Jurkat, Clone E6-1 (cell line): ENCODE measurements at regions not wholly inside any gene's neighbourhood (a gene's known extent, or its start where the extent isn't known, plus 50 kb on each side); places are given as distances from the start of the nearest gene placed in this dataset.
"Not testable (repeated sequence)": the region's sequence is repeated elsewhere in the genome, so short reads cannot be mapped to it uniquely, and the experiment has no call there.

ENCODE experiments used
- DNase-seq: peaks from one replicate; pipeline ENCODE4 v3.0.0-alpha.2; 2011; ENCODE audit warnings: low read depth, low spot score
- H3K4me3 ChIP-seq: 2 replicates; pipeline ENCODE4 v1.5.1; 2011; ENCODE audit warnings: mild to moderate bottlenecking, low read length, control low read depth, moderate library complexity

- no peak for DNase-seq
- H3K4me3 ChIP-seq = no peak overlapping the region
These were observed 853.1 kb downstream of the REEP3 start for GRCh38 chr10:64374346-64374745.

DNA sequence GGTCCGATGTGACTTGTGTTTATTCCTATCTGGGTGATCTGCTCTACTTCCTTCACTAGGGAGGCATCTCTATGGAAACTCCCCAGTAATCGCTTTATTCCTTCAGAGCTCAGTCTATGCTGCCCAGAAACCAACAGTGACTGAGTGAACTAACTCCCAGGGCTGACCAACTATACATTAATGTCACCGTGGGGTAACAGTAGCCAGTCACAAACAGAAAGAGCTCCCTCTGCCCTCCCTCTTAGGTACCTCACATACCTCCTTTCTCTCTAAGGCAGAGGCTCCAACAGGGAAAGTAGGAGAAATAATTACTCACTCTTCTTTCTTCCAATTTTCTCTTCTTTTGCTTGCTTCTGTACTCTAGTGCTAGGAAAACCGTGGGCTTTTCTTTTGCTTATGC lies 855.0 kb downstream of the REEP3 start:
- no peak overlapping the region for H3K4me3 ChIP-seq
- no peak for DNase-seq

DNA sequence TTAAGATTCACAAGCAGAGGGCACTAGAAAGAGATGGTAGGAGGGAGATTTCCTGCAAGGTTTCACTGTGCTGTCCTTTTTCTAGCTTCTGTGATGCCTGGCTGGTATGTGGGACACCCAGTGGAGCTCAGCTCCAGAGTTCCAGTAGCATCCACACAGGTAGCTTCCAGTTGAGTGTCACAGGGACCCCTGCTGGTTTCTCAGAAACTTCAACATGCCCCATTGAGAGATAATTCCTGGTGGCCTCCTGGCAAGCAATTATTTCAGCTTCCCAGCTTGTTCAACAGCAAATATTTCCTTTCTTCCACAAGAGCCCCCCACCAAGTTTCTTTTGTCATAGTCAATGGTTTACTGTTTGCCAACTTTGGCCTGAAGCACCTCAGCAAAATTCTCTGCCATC lies 858.7 kb downstream of the REEP3 start:
- no peak for DNase-seq
- H3K4me3 ChIP-seq = no peak overlapping the region

GRCh38 chr10:64385355-64385754 lies 864.2 kb downstream of the REEP3 start:
- no peak overlapping the region for H3K4me3 ChIP-seq
- no peak for DNase-seq

- DNase-seq = no peak
- no peak overlapping the region for H3K4me3 ChIP-seq
These were observed 873.5 kb downstream of the REEP3 start for GRCh38 chr10:64394744-64395143.

- no peak for DNase-seq
- H3K4me3 ChIP-seq = no peak overlapping the region
These were observed 875.0 kb downstream of the REEP3 start for GRCh38 chr10:64396105-64396708.

GRCh38 chr10:64397125-64397524 lies 875.9 kb downstream of the REEP3 start:
- DNase-seq = no peak
- no peak overlapping the region for H3K4me3 ChIP-seq

DNA sequence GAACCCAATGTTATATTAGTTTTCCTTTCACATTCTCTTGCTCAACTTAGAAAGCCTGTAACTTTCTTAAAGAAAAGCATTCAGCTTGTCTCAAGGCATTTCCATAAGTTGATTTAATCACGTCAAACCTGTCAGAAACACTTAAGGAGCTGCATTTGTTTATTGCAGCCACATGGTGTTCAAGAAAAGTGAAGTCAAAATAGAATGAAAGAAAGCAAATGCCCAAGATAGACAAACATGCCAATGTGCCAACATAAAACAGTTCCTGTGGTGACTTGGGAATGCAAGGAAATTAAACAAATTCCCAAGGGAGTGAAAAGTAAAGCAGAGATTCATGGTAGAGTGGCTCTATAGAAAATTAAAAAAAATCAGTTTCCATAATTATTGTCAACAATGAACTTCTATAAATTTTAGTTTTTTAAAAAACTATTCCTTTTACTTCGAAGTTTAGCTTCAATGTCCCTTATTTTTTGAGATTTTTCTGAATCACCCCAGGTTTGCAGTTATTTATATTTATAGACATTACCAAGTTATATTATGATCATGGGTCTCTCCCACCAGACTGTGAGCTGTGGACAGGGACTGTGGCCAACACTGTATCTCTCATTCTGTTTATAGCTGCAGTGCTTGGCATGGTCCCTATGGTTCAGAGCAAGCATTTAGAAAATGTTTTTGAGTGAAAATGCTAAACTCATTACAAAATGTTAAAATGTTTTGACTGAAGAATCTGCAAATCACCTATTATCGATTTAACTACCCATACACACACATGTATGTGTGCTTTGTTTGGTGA lies 887.4 kb downstream of the REEP3 start:
- DNase-seq = no peak
- no peak overlapping the region for H3K4me3 ChIP-seq

GRCh38 chr10:64409349-64409748 lies 888.1 kb downstream of the REEP3 start:
- H3K4me3 ChIP-seq = no peak overlapping the region
- DNase-seq = no peak

DNA sequence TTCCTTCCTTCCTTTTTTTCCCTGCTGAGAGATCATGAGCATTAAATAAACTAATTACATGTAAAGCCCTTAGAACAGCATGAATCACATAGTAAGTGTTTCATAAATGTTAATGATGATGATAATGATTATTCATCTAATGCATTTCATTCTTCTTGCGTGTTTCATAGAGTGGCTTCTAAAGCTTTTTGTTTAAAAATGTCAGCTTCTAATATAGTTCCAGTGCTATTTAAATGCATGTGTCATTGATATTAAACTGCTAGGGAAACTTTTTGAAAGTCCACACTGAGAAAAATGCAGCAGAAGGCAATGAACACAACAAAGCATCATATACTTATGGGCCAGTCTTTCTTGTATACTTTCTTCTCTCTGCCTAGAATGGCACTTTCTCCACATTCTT lies 894.8 kb downstream of the REEP3 start:
- no peak overlapping the region for H3K4me3 ChIP-seq
- no peak for DNase-seq

- no peak for DNase-seq
- no peak overlapping the region for H3K4me3 ChIP-seq
These were observed 898.3 kb downstream of the REEP3 start for GRCh38 chr10:64419461-64419860.

- DNase-seq = no peak
- H3K4me3 ChIP-seq = no peak overlapping the region
These were observed 905.5 kb downstream of the REEP3 start for GRCh38 chr10:64426745-64427144.

GRCh38 chr10:64430690-64431323 lies 909.6 kb downstream of the REEP3 start:
- no peak overlapping the region for H3K4me3 ChIP-seq
- DNase-seq = no peak

DNA sequence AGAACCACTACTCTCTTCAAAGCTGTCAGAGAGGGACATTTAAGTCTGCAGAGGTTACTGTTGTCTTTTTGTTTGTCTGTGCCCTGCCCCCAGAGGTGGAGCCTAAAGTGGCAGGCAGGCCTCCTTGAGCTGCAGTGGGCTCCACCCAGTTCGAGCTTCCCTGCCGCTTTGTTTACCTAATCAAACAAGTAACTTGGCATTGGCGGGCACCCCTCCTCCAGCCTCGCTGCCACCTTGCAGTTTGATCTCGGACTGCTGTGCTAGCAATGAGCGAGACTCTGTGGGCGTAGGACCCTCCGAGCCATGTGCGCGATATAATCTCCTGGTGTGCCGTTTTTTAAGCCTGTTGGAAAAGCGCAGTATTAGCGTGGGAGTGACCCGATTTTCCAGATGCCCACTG lies 920.7 kb downstream of the REEP3 start:
- not testable (repeated sequence) for H3K4me3 ChIP-seq, DNase-seq

GRCh38 chr10:64444163-64444562 lies 923.0 kb downstream of the REEP3 start:
- H3K4me3 ChIP-seq = no peak overlapping the region
- no peak for DNase-seq

GRCh38 chr10:64444564-64444963 lies 923.4 kb downstream of the REEP3 start:
- DNase-seq = no peak

DNA sequence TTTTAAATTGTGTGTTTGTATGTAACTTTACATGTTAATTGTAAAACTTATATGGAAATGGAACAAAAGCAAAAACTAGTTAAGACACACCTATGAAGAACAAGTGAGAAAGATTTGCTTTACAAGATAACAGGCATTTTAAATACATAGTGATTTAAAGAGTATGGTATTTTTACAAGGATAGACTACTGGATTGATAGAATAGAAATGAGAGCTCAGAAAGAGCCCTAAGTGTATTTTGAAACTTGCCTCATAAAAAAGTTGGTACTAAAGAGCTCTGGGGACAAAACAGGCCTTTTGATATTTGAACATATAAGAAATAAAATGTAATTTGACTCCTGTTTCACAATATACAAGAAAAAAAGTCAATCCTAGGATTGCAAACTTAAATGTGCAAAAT lies 928.4 kb downstream of the REEP3 start:
- H3K4me3 ChIP-seq = no peak overlapping the region
- no peak for DNase-seq

More at GRCh38 chr10:64444564-64444963, 923.4 kb downstream of the REEP3 start:
- no peak overlapping the region for H3K4me3 ChIP-seq

DNA sequence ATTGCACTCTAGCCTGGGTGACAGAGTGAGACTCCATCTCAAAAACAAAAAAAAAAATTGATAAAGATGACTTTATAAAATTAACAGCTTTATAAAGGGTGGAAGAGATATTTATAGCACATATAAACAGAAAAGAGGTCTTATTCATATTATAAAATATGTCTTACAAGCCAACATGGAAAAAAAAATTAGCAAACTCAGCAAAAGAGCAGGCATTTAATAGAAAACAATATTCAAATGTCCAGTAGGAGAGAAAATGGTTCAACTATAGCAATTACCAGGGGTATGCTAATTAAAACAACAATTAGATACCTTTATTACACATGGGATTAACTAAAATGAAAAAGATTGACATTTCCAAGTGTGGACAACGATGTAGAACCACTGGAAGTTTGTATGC lies 929.1 kb downstream of the REEP3 start:
- no peak for DNase-seq
- no peak overlapping the region for H3K4me3 ChIP-seq

- H3K4me3 ChIP-seq = no peak overlapping the region
- DNase-seq = no peak
These were observed 933.8 kb downstream of the REEP3 start for GRCh38 chr10:64454962-64455361.

DNA sequence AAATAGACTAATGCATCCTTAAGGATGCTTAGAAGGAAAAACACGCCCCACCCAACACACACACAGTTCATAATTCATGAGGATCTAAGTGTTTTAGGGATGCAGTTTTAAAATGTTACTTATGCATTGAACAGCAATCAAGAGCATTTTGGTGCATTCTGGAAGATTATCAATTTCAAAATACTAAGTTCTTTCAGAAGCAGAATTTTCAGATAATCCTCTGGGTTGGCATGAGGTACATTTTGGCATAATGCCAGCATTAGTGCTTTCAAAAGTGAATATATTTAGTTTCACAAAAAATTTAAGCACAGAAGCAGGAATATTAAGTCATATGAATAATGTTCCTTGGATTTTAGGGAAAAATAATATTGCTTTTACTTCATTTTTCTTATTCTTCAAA lies 937.1 kb downstream of the REEP3 start:
- H3K4me3 ChIP-seq = no peak overlapping the region
- no peak for DNase-seq
